Ishikawa (cell line): ENCODE measurements at regions not wholly inside any gene's neighbourhood (a gene's known extent, or its start where the extent isn't known, plus 50 kb on each side); places are given as distances from the start of the nearest gene placed in this dataset.

Experiments used
- CEBPB ChIP-seq: IDR thresholded peaks from 2 replicates; pipeline ENCODE4 v1.6.1; 2012
- EGR1 ChIP-seq: IDR thresholded peaks from 2 replicates; pipeline ENCODE4 v1.6.1; 2012
- EP300 ChIP-seq: IDR thresholded peaks from 2 replicates; pipeline ENCODE4 v1.6.1; 2012; ENCODE audit warnings: borderline replicate concordance
- FOXM1 ChIP-seq: IDR thresholded peaks from 2 replicates; pipeline ENCODE4 v1.6.1; 2012; ENCODE audit warnings: low read depth, borderline replicate concordance
- NFIC ChIP-seq: IDR thresholded peaks from 2 replicates; pipeline ENCODE4 v1.6.1; 2012
- RAD21 ChIP-seq: IDR thresholded peaks from 2 replicates; pipeline ENCODE4 v1.6.1; 2012; ENCODE audit warnings: low read depth
- TAF1 ChIP-seq: IDR thresholded peaks from 2 replicates; pipeline ENCODE4 v1.6.1; 2012; ENCODE audit warnings: low read depth, mild to moderate bottlenecking
- TCF12 ChIP-seq: IDR thresholded peaks from 2 replicates; pipeline ENCODE4 v1.6.1; 2012; ENCODE audit warnings: low read depth
- TEAD4 ChIP-seq: IDR thresholded peaks from 2 replicates; pipeline ENCODE4 v1.6.1; 2012
- YY1 ChIP-seq: IDR thresholded peaks from 2 replicates; pipeline ENCODE4 v1.6.1; 2012; ENCODE audit warnings: low read depth
- ZBTB7A ChIP-seq: IDR thresholded peaks from 2 replicates; pipeline ENCODE4 v1.6.1; 2012; ENCODE audit warnings: low read depth
- TF ChIP-seq, protein P1 (sequence below): IDR thresholded peaks from 2 replicates; pipeline ENCODE4 v1.6.1; 2012
- TF ChIP-seq, protein P2 (sequence below): IDR thresholded peaks from 2 replicates; pipeline ENCODE4 v1.6.1; 2012; ENCODE audit warnings: low read depth, mild to moderate bottlenecking
- TF ChIP-seq, protein P3 (sequence below): IDR thresholded peaks from 2 replicates; pipeline ENCODE4 v1.6.1; 2012

DNA sequence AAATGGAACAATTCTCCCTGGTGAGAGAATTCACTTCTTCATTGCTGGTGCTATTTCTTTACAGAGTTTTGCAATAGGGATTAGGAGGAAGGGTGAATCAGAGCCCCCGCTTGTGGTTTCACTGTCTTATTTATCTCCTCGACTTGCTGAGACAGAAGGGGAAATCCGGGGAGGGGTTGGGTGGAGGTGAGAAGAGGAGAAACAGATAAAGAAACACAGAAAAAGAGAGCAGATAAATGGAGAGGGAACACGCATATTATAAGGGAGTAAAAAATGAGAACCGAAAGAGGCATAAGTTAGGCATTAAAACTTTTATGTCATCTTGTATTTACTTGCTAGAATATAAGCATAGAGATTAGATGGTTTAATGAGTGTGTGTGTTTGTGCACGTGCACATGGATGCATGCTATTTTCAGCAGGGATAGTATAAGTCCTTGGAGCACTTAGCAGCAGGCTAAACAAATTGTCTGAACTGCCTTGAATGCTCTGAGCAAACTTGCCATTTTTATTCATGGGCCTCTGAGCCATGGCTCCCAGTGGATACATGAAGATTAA is 105.0 kb downstream of the OLIG3 start:
- TF ChIP-seq, protein P1, sequence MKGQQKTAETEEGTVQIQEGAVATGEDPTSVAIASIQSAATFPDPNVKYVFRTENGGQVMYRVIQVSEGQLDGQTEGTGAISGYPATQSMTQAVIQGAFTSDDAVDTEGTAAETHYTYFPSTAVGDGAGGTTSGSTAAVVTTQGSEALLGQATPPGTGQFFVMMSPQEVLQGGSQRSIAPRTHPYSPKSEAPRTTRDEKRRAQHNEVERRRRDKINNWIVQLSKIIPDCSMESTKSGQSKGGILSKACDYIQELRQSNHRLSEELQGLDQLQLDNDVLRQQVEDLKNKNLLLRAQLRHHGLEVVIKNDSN = no peak
- TF ChIP-seq RAD21 = no peak
- no peak for TF ChIP-seq EP300
- TF ChIP-seq NFIC = no peak

DNA sequence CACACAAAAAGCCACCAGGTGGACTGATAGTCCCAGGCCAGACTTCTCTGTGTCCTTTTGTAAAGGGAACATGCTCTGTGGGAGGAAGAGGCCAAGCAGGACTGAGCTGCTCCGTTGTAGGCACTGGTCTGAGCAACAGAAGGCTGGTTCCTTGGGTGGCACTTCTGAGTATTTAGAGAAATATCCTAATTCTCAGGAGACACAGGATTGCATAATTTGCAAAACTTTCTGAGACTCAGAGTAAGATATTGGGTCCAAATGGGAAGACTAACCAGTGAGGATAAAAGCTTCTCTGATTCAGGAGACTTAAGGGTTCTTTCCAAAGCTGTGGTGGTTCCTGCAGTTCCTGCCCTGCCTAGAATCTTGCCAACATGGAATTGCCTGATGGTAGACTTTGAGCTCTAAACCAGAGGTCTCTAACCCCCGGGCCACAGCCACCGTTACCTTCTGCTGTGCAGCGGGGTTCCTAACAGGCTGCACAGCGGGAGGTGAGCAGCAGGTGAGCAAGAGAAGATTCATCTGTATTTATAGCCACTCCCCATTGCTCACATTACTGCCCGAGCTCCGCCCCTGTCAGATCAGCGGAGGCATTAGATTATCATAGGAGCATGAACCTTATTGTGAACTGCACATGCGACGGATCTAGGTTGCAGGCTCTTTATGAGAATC is 107.0 kb downstream of the OLIG3 start:
- TF ChIP-seq, protein P2, sequence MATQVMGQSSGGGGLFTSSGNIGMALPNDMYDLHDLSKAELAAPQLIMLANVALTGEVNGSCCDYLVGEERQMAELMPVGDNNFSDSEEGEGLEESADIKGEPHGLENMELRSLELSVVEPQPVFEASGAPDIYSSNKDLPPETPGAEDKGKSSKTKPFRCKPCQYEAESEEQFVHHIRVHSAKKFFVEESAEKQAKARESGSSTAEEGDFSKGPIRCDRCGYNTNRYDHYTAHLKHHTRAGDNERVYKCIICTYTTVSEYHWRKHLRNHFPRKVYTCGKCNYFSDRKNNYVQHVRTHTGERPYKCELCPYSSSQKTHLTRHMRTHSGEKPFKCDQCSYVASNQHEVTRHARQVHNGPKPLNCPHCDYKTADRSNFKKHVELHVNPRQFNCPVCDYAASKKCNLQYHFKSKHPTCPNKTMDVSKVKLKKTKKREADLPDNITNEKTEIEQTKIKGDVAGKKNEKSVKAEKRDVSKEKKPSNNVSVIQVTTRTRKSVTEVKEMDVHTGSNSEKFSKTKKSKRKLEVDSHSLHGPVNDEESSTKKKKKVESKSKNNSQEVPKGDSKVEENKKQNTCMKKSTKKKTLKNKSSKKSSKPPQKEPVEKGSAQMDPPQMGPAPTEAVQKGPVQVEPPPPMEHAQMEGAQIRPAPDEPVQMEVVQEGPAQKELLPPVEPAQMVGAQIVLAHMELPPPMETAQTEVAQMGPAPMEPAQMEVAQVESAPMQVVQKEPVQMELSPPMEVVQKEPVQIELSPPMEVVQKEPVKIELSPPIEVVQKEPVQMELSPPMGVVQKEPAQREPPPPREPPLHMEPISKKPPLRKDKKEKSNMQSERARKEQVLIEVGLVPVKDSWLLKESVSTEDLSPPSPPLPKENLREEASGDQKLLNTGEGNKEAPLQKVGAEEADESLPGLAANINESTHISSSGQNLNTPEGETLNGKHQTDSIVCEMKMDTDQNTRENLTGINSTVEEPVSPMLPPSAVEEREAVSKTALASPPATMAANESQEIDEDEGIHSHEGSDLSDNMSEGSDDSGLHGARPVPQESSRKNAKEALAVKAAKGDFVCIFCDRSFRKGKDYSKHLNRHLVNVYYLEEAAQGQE = no peak
- TF ChIP-seq ZBTB7A (no peak), TCF12 (no peak), CEBPB (no peak), EGR1 (no peak), YY1 (no peak), TEAD4 (no peak), TAF1 (no peak), EP300 (no peak), NFIC (no peak)
- TF ChIP-seq, protein P1 = no peak

DNA sequence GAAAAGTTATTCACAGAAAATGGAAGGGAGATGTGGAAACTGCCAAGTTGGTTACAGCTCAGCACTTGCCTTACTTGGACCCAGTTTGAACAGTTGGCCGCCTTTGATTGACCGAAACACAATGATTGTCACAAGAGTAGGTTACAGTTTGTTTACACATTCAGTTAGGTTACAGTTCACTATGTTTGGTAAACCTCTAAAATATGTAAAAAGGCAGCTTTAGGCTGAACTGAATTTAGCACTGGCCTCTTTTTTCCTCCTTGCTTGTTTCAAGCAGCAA is 116.2 kb downstream of the OLIG3 start:
- TF ChIP-seq EGR1 (no peak), RAD21 (no peak), YY1 (no peak), FOXM1 (no peak), NFIC (no peak), TCF12 (no peak), TAF1 (no peak)
- TF ChIP-seq, protein P1 = no peak
- TF ChIP-seq, protein P3, sequence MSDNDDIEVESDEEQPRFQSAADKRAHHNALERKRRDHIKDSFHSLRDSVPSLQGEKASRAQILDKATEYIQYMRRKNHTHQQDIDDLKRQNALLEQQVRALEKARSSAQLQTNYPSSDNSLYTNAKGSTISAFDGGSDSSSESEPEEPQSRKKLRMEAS = no peak

DNA sequence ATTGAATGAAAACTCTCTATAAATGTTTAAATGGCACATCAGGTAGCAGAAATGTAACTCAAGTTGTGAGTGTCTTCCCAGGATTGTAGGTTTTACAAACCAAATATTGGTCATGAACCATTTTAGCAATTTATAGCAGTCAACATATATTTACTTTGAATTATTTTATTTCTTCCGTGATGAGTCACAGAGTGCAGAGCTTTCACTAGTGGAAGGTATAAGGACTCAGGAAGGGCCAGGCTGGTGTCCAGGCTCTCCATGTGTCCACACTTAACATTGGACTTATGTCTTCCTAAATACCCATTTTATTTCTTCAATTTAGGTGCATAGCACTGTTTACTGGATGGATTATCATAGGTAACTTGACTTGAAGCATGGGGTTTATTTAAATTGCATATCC is 120.9 kb downstream of the OLIG3 start:
- TF ChIP-seq TAF1 = no peak
- TF ChIP-seq, protein P3 = no peak
- TF ChIP-seq, protein P2 = no peak
- no peak for TF ChIP-seq EP300
- no peak for TF ChIP-seq RAD21
- no peak for TF ChIP-seq TCF12
- TF ChIP-seq CEBPB = no peak
- TF ChIP-seq FOXM1 = no peak

DNA sequence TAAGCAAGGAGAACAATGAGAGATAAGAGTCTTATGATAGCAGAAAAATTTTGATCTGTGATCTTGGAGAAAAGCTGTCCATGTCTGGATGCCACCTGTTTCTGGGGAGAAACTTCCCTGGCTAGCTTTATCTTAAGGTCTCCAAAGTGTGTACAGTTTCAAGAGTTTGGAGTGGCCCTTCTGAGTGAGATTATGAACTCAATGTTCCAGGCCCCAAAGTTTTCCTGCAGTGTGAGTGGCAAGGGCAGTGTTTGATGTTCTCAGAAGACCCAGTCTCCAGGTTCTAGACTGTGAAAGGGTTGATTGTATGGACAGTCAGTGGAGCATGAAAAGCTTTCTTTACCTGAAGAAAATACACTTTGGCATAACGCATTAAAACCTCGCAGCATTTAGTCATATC is 121.7 kb downstream of the OLIG3 start:
- TF ChIP-seq NFIC = no peak
- no peak for TF ChIP-seq FOXM1
- no peak for TF ChIP-seq ZBTB7A
- no peak for TF ChIP-seq YY1
- TF ChIP-seq, protein P3 = no peak
- TF ChIP-seq, protein P2 = no peak
- no peak for TF ChIP-seq TAF1
